ENCODE measurements at regions not wholly inside any gene's neighbourhood (a gene's known extent, or its start where the extent isn't known, plus 50 kb on each side); places are given as distances from the start of the nearest gene placed in this dataset.

DNA sequence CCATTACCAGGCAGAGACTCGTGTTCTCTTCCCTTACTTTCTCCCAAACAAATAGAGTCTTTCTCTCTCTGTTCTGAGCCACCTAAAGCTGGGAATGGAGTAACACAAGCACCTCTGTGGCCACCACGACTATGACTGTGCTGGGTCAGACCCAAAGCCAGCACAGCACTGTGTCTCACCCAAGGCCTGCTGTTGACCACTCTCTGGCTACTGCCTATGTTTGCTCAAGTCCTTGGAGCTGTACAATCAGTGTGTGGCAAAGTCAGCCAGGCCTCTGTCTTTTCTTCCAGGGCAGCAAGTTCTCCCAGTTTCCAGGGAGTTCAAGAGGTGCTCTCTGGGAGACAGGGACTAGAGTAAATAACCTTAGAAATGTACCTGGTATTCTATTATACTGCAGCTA, 239.4 kb downstream of the FAM47A start:
- TF ChIP-seq, protein P1, sequence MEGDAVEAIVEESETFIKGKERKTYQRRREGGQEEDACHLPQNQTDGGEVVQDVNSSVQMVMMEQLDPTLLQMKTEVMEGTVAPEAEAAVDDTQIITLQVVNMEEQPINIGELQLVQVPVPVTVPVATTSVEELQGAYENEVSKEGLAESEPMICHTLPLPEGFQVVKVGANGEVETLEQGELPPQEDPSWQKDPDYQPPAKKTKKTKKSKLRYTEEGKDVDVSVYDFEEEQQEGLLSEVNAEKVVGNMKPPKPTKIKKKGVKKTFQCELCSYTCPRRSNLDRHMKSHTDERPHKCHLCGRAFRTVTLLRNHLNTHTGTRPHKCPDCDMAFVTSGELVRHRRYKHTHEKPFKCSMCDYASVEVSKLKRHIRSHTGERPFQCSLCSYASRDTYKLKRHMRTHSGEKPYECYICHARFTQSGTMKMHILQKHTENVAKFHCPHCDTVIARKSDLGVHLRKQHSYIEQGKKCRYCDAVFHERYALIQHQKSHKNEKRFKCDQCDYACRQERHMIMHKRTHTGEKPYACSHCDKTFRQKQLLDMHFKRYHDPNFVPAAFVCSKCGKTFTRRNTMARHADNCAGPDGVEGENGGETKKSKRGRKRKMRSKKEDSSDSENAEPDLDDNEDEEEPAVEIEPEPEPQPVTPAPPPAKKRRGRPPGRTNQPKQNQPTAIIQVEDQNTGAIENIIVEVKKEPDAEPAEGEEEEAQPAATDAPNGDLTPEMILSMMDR (IDR thresholded peaks at IDR 0.05; ENCODE audit: low read depth, low read length): no peak
- TF ChIP-seq EZH2phosphoT487 (IDR thresholded peaks at IDR 0.05; ENCODE audit: low read depth): no peak

Data from OCI-LY3 (cell line).